GM18951 (cell line): ENCODE measurements at regions not wholly inside any gene's neighbourhood (a gene's known extent, or its start where the extent isn't known, plus 50 kb on each side); places are given as distances from the start of the nearest gene placed in this dataset.

Experiments used
- POLR2A ChIP-seq: IDR thresholded peaks from 4 replicates; pipeline ENCODE4 v1.6.1; 2011; ENCODE audit warnings: mild to moderate bottlenecking; ENCODE audit not compliant: insufficient read length, insufficient read depth; ENCODE audit errors: extremely low read depth
- in situ Hi-C: fragments of 300-500 bp; cut with MboI; formaldehyde crosslinking; loops from one replicate; pipeline ENCODE4 v1.12.0; 2022; ENCODE audit warnings: low sequenced_read_pairs, mixed read lengths, inconsistent platforms; ENCODE audit not compliant: unreplicated experiment

GRCh38 chr1:29655145-29655544 lies 418.8 kb downstream of the PTPRU start:
- no peak for TF ChIP-seq POLR2A
- in situ Hi-C loops, result no loop called here

- in situ Hi-C loops, result no loop called here
- no peak for TF ChIP-seq POLR2A
These were observed 417.6 kb downstream of the PTPRU start for GRCh38 chr1:29653886-29654450.

GRCh38 chr1:29653034-29653810 lies 416.9 kb downstream of the PTPRU start:
- TF ChIP-seq POLR2A, result no peak
- in situ Hi-C loops, result no loop called here

GRCh38 chr1:29651684-29652665 lies 415.7 kb downstream of the PTPRU start:
- in situ Hi-C loops, result no loop called here
- TF ChIP-seq POLR2A, result no peak

GRCh38 chr1:29651246-29651645 lies 414.9 kb downstream of the PTPRU start:
- no peak for TF ChIP-seq POLR2A
- in situ Hi-C loops, result no loop called here

GRCh38 chr1:29650476-29650875 lies 414.2 kb downstream of the PTPRU start:
- in situ Hi-C loops, result no loop called here
- TF ChIP-seq POLR2A, result no peak

GRCh38 chr1:29650041-29650400 lies 413.7 kb downstream of the PTPRU start:
- TF ChIP-seq POLR2A, result no peak
- in situ Hi-C loops, result no loop called here

- no peak for TF ChIP-seq POLR2A
These were observed 413.1 kb downstream of the PTPRU start for GRCh38 chr1:29649189-29650040.

GRCh38 chr1:29648798-29649188 lies 412.5 kb downstream of the PTPRU start:
- in situ Hi-C loops, result no loop called here
- no peak for TF ChIP-seq POLR2A

More at GRCh38 chr1:29649189-29650040, 413.1 kb downstream of the PTPRU start:
- in situ Hi-C loops, result no loop called here

GRCh38 chr1:29648026-29648425 lies 411.7 kb downstream of the PTPRU start:
- in situ Hi-C loops, result no loop called here
- no peak for TF ChIP-seq POLR2A

- no peak for TF ChIP-seq POLR2A
- in situ Hi-C loops, result no loop called here
These were observed 411.3 kb downstream of the PTPRU start for GRCh38 chr1:29647581-29647980.

- TF ChIP-seq POLR2A, result no peak
- in situ Hi-C loops, result no loop called here
These were observed 409.9 kb downstream of the PTPRU start for GRCh38 chr1:29646161-29646775.
